GM18502 (cell line): ENCODE measurements at regions not wholly inside any gene's neighbourhood (a gene's known extent, or its start where the extent isn't known, plus 50 kb on each side); places are given as distances from the start of the nearest gene placed in this dataset.
"Not testable (repeated sequence)": the region's sequence is repeated elsewhere in the genome, so short reads cannot be mapped to it uniquely, and the experiment has no call there.

Experiments
- ATAC-seq: cut with Tn5 transposase; IDR thresholded peaks from one replicate; pipeline ENCODE4 v1.9.1; 2021; ENCODE audit warnings: mild to moderate bottlenecking; ENCODE audit not compliant: unreplicated experiment, poor library complexity

DNA sequence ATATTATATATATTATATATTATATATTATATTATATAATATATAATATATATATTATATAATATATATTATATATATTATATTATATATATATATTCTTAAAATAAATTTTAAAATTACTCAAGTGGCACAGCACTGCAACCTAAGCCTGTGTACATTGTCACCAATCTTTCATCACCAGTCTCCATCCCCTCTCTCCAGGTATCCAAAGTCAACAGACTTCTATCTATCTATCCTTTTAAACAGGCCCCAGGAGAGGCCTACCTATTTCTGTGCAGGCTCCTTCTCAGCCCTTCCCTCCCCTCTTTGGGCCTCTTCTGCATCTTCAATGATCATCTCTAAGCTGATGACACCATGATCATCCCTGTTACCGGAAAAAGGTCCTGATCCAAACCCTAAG lies 111.7 kb downstream of the RHOU start:
- no peak for ATAC-seq

DNA sequence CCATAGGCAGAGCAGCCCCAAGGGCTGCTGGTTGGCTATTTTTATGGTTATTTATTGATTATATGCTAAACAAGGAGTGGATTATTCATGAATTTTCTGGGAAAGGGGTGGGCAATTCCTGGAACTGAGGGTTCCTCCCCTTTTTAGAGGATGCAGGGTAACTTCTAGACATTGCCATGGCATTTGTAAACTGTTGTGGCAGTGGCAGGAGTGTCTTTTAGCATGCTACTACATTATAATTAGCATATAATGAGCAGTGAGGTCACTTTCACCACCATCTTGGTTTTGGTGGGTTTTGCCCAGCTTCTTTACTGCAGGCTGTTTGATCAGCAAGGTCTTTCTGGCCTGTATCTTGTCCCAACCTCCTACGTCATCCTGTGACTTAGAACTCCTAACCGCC lies 112.2 kb downstream of the RHOU start:
- not testable (repeated sequence) for ATAC-seq

DNA sequence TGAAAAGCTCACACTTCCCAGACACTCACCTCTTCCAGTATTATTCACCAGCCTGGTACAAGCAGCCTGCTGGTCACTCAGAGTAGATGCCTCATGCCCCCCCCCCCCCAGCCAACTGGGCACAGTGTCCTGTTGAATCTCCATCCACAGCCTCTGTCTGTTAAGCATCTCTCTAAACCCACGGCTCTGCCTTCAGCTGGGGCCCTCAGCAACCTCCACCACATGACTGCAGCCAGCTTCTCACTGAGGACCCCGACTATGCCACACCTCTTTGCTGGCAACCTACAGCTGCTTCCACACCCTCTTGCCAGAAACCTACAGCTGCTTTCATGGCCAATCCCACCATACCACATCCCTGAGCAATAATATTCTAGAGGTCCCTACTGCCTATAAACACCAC lies 113.1 kb downstream of the RHOU start:
- ATAC-seq, result no peak

DNA sequence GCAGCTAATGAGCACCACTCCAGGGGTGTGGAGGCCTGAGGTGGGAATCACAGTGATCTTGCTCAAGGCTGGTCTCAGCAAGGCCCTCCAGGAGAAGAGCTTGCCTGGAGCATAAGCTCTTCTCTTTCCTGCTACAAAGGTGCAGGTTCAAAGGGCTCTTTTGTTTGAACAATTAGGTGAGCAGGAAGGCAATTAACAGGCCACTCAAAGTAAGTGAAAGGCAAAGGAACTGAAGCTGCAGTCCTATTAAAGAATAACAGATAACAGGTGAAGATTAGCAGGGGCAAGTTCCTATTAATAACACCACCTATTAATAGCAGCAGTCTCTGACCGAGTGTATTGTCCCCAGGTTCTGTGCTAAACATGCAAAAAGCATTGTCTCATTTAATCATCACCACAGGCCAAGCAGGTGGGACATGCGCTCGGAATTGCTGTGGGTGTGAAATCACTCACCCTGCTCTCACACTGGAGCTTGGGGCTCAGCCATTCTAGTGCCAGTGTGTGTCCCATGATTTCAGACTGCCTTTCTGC lies 113.8 kb downstream of the RHOU start:
- peak; percentile 61 for ATAC-seq

DNA sequence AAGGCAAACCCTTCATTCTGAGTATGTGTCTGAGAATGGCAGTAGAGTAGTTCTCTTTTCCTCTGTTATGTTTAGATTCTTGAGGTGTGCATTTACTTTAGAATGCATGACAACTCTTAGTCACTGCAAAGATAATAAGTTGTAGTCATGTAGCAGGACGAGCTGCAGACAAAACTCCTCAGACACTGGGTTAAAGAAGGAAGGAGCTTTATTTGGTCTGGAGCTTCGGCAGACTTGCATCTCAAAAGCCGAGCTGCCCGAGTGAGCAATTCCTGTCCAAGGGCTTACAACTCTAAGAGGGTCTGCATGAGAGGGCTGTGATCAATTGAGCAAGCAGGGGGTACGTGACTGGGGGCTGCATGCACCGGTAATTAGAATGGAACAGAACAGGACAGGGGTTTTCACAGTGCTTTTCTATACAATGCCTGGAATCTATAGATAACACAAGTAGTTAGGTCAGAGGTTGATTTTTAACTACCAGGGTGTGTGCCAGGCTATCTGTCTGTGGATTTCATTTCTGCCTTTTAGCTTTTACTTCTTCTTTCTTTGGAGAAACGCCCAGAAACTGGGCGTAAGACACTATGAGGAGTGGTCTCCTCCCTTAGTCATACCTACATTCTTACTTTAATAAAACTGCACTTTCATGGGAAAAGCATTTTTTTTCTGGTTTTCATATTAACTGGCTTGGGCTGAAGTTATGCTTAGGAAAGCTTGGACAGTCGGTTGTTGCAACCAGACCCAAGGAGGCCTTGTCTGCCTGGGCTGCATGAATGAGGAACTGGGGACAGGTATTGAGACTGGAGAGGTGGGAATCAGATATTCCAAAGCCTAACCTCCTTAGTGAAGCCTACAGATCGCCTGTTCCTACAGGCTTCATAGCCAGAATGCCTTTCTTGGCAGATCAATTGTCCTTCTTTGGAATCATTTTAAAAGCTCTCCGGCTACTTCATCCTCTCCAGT lies 115.1 kb downstream of the RHOU start:
- ATAC-seq, result no peak

- ATAC-seq, result no peak
These were observed 115.9 kb downstream of the RHOU start for GRCh38 chr1:228851193-228851592.

DNA sequence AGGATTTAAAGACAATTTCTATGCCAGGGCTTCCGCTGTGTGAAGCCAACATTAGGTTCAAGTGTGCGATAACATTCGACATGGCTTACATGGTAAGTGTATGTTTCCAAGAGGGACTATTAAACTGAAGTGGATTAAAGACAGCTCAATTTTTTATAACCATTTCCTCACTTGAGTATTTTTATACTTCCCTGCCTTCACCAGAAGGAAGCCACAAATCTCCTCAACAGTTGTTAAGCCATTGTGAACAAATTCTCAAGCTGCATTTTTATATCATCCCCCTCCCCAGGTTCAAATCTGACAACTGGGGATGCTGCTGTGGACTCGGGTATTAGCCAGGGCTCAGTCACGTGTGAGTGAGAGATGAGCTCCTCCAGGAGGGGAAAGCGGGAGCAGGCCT lies 116.3 kb downstream of the RHOU start:
- ATAC-seq, result no peak

GRCh38 chr1:228852024-228852423 lies 116.7 kb downstream of the RHOU start:
- ATAC-seq, result no peak

GRCh38 chr1:228852511-228853088 lies 117.3 kb downstream of the RHOU start:
- no peak for ATAC-seq

- ATAC-seq, result no peak
These were observed 117.9 kb downstream of the RHOU start for GRCh38 chr1:228853191-228853590.

GRCh38 chr1:228853637-228854036 lies 118.4 kb downstream of the RHOU start:
- no peak for ATAC-seq

DNA sequence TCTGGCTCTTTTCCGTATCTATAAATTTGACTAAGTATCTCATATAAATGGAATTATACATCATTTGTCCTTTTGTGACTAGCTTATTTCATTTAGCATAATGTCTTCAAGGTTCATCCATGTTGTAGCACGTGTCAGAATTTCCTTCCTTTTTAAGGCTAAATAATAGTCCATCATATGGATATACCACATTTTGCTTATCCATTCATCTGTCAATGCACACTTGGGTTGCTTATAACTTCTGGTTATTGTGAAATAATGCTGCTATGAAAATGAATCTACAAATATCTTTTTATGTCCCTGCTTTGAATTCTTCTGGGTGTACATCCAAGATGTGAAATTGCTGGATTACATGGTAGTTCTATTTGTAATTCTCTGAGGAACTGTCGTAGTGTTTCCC lies 119.6 kb downstream of the RHOU start:
- no peak for ATAC-seq

DNA sequence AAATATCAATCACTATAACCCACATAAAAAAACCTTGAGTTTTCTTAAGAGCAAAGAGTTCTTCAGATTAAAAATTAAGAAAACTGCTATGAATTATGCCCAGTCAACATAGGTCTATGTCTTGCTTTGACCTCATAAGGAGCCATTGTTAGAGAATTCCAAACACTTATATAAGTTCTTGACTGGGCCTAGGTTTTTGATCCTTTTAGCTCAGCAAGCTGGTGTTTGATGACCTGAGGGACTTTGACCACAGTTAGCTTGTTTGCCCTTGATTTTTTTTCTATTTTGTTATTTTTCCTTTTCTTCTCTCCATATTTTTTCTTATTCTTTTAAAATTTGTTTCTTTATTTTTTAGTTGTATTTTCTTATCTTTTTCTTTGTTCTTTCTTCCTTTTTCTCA lies 122.3 kb downstream of the RHOU start:
- ATAC-seq, result no peak

GRCh38 chr1:228860911-228861831 lies 125.9 kb downstream of the RHOU start:
- ATAC-seq, result peak; percentile 71

DNA sequence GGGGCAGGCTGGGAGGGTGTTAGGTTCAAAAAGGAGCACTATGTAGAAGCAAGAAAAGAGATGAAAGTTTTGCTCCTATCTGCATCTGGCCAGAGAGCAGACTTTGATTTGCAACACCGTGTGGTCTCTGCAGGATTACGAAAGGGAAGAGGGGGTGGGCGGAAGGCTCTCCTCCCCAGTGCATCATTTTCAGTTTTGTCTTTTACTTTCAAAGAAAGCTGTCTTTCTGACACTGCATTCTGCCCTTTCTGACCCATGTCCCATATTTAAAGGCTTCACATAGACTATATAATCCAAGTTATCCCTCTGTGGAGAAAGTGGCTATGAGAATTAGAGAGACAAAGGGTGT lies 126.5 kb downstream of the RHOU start:
- no peak for ATAC-seq

GRCh38 chr1:228862542-228863505 lies 127.5 kb downstream of the RHOU start:
- ATAC-seq, result no peak

- no peak for ATAC-seq
These were observed 128.5 kb downstream of the RHOU start for GRCh38 chr1:228863776-228864175.

DNA sequence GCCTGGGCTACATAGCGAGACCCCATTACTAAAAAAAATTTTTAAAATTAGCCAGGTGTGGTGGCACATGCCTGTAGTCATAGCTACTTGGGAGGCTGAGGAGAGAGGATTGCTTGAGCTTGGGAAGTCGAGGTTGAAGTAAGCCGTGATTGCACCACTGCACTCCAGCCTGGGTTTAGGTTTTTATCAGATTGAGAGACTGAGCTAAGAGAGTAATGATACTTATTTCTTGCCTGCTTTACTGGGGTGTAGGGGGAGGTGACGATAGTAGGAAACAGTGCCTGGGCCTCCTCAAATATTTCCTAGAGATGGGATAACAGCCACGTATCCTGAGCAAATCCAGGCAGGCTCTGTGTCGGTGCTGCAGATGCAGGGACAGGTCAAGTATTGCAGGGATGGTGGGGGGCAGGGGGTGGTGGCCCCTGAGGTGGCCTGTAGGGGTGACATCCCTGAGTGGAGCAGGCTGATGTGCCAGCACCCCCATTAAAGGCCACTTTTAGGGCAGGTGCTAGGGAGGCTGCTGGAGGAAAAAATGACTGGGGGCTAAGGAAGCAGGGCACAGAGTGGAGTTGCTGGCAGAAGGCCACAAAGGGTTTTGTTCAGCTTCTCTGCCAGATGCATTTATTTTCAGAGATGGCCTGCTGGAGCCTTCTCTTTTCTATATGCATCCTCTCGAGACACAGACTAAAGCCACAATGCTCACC lies 130.5 kb downstream of the RHOU start:
- ATAC-seq, result no peak

DNA sequence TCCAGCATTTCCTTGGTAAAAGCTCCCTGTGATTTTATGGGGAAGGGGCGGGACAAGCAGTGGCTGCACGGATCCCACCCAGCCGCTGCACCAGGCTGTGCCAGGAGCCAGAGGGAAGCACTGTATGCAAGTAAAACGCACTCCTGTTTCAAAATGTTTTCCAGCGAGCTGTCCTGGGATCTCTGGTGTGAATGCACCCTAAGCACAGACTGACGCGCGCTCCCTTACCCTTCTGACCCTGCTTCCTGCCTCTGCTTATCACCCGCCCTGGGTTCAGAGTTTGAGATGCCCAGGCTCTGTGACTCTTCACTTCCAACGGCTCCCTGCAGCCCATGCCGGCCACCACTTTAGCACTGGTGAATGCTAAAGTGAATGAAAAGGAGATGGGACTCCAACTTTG lies 131.2 kb downstream of the RHOU start:
- ATAC-seq, result no peak
